ACC112 (cell line): ENCODE measurements at regions not wholly inside any gene's neighbourhood (a gene's known extent, or its start where the extent isn't known, plus 50 kb on each side); places are given as distances from the start of the nearest gene placed in this dataset.

Source experiments
- H2AFZ ChIP-seq: fragments of 200-600 bp; sonication (generic); one replicate; pipeline ENCODE4 v1.6.0; 2017; ENCODE audit warnings: antibody characterized with exemption, low read length; ENCODE audit not compliant: unreplicated experiment
- H3K27ac ChIP-seq: fragments of 200-600 bp; sonication (generic); 2 replicates; pipeline ENCODE4 v1.5.1; 2014; ENCODE audit warnings: low read depth, mild to moderate bottlenecking, antibody characterized with exemption, low read length, moderate library complexity
- H3K27me3 ChIP-seq: fragments of 200-600 bp; sonication (generic); 2 replicates; pipeline ENCODE4 v1.6.1; 2014; ENCODE audit warnings: mild to moderate bottlenecking, antibody characterized with exemption, low read length, moderate library complexity, mixed read lengths; ENCODE audit not compliant: insufficient read depth
- H3K36me3 ChIP-seq: fragments of 200-600 bp; sonication (generic); 2 replicates; pipeline ENCODE4 v1.6.1; 2016; ENCODE audit warnings: mild to moderate bottlenecking, antibody characterized with exemption, low read length, moderate library complexity, mixed read lengths; ENCODE audit not compliant: insufficient read depth
- H3K4me1 ChIP-seq: fragments of 200-600 bp; sonication (generic); one replicate; pipeline ENCODE4 v1.6.1; 2016; ENCODE audit warnings: low read length, mixed read lengths; ENCODE audit not compliant: insufficient read depth, unreplicated experiment, control insufficient read depth
- H3K4me3 ChIP-seq: fragments of 200-600 bp; sonication (generic); 2 replicates; pipeline ENCODE4 v1.5.1; 2014; ENCODE audit warnings: mild to moderate bottlenecking, low read depth, low read length
- H3K79me2 ChIP-seq: fragments of 200-600 bp; sonication (generic); one replicate; pipeline ENCODE4 v1.6.0; 2016; ENCODE audit warnings: low read length; ENCODE audit not compliant: control insufficient read depth, unreplicated experiment, insufficient read depth

DNA sequence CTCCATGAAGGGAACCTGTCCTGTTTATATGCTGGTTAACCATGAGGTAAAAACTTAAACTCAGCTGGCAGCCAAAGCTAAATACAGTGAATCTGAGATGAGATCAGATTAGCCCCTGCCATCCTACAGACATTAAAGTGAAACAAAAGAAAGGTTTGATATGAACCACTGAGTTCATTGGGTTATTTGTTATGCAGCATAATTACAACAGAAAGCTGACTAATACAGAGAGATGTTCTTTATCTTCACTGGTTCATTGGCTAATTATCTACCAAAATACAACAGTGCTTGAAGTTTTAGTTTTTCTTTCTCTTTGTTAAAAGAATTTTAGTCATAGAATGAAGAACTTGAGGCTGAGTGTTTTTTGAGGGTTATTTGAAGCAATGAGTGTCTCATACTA is 307.6 kb upstream of the FERMT1 start:
- no peaks in the 10 kb centered on the region for H3K4me1 ChIP-seq
- H3K27ac ChIP-seq = no peak overlapping the region

DNA sequence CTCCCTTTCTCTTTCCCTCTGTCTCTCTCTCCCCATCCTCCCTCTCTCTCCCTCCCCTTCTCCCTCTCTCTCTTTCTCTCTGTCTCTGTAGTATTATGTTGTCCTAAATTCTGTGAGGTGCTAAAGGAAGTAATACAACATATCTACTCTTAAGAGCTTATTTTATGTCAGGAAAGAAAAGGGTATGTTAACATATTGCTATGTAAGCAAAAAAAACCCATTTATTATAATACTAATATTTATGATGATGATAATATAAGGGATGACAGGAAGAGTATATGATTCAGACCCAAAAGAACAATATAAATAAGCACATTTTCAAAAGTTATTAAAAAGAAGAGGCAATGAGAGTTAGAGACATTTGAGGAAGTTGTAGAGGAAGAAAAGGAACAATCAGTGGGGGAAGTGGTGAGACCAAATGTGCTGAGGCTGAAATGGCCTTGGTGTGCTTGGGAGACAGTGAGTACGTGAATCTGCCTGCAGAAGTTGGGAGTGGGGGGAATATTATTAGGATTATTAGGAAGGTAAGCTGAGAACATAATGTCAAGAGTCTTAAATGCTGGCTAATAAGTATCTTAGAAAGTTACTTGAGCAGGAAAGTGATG is 303.6 kb upstream of the FERMT1 start:
- Histone ChIP-seq H3K27me3 (peaks cover 6% of the 10 kb centered on the region), H3K4me3 (no peak overlapping the region), H3K27ac (no peak overlapping the region), H3K79me2 (no peaks in the 10 kb centered on the region), H3K36me3 (no peaks in the 10 kb centered on the region), H3K4me1 (no peaks in the 10 kb centered on the region), H2AFZ (no peak overlapping the region)

More for the DNA sequence above, 307.6 kb upstream of the FERMT1 start:
- H3K79me2 ChIP-seq = no peaks in the 10 kb centered on the region
- no peaks in the 10 kb centered on the region; the same call in 1 of the 2 replicates for H3K27me3 ChIP-seq
- H3K36me3 ChIP-seq = no peaks in the 10 kb centered on the region
- H3K4me3 ChIP-seq = no peak overlapping the region
- no peak overlapping the region for H2AFZ ChIP-seq

DNA sequence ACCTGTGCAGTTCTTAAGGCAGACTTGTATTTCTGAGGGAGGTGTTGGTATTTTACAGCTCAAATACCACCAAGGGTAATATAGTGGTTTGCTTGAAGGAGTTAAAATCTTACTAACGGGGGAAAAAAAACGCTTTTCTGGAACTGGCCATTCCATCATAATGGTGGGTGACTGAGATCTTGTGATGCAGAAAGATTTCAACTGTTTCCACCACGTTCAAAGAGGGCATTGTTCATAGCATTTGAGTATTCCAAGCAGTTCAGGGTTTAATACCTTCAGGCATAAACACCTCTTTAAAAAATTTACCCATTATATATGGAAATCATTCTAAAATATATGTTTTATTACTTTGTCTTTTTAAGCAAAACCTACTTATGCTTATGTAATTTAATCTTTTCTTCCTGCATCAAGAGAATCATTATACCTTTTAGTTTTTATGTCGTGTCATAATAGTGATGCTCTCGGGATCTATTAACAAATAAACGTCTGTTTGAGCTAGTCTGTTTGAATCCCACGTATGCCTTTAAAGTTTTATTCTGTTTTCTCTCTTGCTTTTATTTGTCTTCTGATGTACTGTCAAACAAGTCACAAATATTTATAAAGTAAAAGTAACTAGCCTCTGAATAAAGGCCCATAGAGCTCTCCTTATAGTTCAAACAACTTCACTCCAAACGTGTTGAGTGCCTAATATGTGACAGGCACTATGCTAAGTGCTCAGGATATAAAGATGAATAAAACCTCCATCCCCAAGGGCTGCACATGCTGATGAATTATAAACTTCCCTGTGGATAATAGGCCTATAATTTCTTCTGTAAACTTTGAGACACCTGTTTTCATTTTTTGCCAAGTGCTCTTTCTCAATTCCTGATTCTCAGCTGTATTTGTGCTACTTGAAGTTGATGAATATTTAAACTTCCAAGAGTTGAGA is 298.8 kb upstream of the FERMT1 start:
- no peaks in the 10 kb centered on the region for H3K36me3 ChIP-seq
- H3K4me1 ChIP-seq = no peaks in the 10 kb centered on the region
- no peak overlapping the region for H3K4me3 ChIP-seq
- no peak overlapping the region for H2AFZ ChIP-seq
- H3K27me3 ChIP-seq = peaks cover 10% of the 10 kb centered on the region
- no peak overlapping the region for H3K27ac ChIP-seq
- no peaks in the 10 kb centered on the region for H3K79me2 ChIP-seq

DNA sequence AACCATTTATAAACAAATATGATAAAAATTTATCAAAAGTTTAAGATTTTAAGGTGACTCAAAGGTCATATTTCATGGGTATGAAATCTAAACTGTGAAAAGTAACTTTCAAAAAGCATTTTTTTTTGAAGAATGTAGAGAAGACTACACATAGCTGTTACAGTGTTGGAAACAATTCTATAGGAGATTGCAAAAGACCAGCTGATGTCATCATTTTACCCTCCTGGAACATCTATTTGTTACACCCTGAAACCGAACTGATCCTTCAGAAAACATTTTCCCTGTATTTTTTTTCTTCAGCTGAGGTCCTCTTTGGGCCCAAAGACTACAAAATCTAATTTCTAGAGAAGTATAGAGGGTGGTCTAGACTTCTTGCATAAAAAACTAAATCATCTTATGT is 297.5 kb upstream of the FERMT1 start:
- peaks cover 10% of the 10 kb centered on the region for H3K27me3 ChIP-seq
- H3K36me3 ChIP-seq = no peaks in the 10 kb centered on the region
- no peaks in the 10 kb centered on the region for H3K4me1 ChIP-seq
- H3K79me2 ChIP-seq = no peaks in the 10 kb centered on the region
- H3K27ac ChIP-seq = no peak overlapping the region
- no peak overlapping the region for H3K4me3 ChIP-seq
- H2AFZ ChIP-seq = no peak overlapping the region

DNA sequence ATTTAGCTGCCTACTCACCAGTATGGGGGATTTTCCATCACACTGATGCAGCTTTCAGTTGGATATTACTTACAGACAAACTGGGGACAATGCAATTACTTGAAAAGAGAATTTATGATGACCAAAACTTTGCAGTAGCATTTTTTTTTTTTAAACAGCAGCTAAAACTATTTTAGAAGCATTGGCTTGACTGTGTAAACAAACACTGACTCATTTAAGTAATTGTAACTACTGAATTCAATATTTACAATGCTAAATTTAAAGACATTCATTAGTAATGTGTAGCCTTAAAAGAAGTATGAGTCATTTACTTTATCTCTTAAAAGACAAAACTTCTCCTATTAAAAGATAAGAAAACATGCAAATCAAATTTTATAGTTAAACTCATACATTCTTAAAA is 295.9 kb upstream of the FERMT1 start:
- Histone ChIP-seq H3K27ac (no peak overlapping the region), H3K27me3 (peaks cover 10% of the 10 kb centered on the region), H3K79me2 (no peaks in the 10 kb centered on the region), H3K4me1 (no peaks in the 10 kb centered on the region), H2AFZ (no peak overlapping the region), H3K4me3 (no peak overlapping the region), H3K36me3 (no peaks in the 10 kb centered on the region)

DNA sequence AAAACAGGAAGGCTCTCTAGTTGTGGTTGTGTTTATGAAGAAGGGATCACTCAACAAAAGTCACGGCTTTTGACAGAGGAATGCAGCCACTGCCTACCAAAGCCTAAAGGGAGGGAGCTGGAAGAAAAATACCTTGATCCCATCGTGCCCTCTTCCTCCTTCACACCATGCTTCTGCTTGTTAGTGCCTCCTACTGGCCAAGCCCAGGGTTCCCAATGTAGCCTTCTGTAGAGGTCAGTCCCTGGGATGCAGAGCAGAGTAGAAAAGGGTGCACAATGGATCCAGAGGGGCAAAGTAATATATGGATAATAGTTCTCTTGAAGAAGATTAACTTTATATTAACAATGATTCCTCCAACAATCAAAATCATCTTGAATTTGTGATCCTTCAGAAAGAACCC is 293.5 kb upstream of the FERMT1 start:
- no peaks in the 10 kb centered on the region for H3K36me3 ChIP-seq
- no peak overlapping the region for H3K27ac ChIP-seq
- H3K27me3 ChIP-seq = peaks cover 4% of the 10 kb centered on the region; the same call in 1 of the 2 replicates
- H2AFZ ChIP-seq = no peak overlapping the region
- H3K4me1 ChIP-seq = no peaks in the 10 kb centered on the region
- H3K79me2 ChIP-seq = no peaks in the 10 kb centered on the region
- no peak overlapping the region for H3K4me3 ChIP-seq

DNA sequence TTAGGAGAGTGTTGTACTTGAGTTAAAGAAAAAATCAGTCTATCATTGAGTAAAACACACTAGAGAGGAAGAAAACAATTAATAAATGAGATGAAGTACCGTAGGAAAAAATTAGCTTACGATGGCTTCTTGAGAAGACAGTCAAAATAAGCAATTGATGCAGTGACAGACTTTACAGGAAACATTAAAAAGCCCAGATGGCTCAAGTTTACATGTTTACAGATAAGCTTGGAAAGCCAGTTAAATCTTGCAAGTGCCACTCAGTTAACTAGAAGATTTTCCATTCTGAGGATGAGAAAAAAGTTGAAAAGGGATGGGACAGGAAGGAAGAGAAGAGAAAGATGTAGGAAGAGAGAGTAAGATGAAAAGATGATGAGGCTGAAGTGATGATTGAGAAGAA is 288.8 kb upstream of the FERMT1 start:
- H2AFZ ChIP-seq = no peak overlapping the region
- H3K27ac ChIP-seq = no peak overlapping the region

DNA sequence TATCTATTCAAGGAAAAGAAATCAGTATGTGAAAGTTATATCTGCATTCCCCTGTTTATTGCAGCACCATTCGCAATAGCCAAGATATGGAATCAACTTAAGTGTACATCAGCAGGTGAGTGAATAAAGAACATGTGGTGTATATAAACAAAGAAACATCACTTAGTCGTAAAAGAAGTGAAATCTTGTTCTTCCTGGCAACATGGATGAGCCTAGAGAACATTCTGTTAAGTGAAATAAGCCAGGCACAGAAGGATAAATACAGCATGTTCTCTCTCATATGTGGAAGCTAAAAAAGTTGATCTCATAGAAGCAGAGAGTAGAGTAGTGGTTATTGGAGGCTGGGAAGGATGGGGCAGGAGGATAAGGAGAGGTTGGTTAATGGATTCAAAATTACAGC is 287.9 kb upstream of the FERMT1 start:
- Histone ChIP-seq H3K4me1 (no peaks in the 10 kb centered on the region), H3K27ac (no peak overlapping the region), H3K4me3 (no peak overlapping the region), H3K36me3 (no peaks in the 10 kb centered on the region), H3K27me3 (no peaks in the 10 kb centered on the region), H2AFZ (no peak overlapping the region), H3K79me2 (no peaks in the 10 kb centered on the region)

More for the DNA sequence above, 288.8 kb upstream of the FERMT1 start:
- H3K4me1 ChIP-seq = no peaks in the 10 kb centered on the region
- no peaks in the 10 kb centered on the region for H3K79me2 ChIP-seq
- no peaks in the 10 kb centered on the region for H3K27me3 ChIP-seq
- H3K36me3 ChIP-seq = no peaks in the 10 kb centered on the region
- no peak overlapping the region for H3K4me3 ChIP-seq

DNA sequence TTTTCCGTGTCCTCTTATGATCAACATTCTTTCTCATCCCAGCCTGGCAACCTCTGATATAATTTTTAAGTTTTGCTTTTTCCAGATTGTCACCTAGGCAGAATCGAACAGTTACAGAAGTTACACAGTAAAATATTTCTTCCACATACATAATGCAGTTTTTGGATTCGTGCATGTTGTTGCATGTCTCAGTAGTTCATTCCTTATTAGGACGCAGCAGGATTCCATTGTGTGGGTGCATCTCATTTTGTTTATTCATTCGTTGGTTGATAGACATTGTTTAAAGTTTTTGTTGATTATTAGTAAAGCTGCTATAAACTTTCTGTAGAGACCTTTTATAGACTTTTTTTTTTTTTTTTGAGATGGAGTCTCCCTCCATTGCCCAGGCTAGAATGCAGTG is 284.3 kb upstream of the FERMT1 start:
- no peaks in the 10 kb centered on the region for H3K27me3 ChIP-seq
- no peak overlapping the region for H3K4me3 ChIP-seq
- no peaks in the 10 kb centered on the region for H3K79me2 ChIP-seq

DNA sequence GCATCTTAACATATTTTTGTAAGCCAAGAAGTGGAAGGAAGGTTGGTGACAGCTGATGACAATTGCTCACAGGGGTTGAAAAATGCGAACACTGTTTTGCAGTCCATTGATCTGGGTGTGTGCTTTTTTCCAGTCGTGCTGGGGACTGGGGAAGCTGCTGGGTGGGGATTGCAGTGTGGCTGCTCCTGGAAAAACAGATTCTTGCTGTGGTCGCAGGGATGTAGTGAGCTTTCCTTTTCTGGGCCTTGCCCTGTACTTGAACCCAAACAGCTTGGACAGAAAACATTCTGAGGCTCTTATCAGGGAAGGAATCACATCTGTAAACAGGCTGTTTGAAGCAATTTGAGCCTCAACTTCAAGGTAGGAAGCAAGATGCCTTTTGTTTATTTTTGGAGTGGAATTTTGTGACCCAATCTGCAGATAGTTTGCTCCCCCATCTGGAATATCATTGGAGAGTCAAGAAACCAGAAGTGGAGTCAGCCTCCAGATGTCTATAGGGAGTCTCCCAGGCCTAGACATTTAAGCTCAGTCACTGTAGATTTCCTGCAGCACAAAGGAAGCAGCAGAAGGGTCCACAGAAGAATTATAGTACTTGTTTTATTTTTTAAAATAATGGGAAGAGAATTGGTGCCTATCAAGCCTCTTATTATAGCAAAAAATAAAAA is 279.2 kb upstream of the FERMT1 start:
- no peak overlapping the region for H2AFZ ChIP-seq

More for the DNA sequence above, 284.3 kb upstream of the FERMT1 start:
- no peak overlapping the region for H3K27ac ChIP-seq
- no peaks in the 10 kb centered on the region for H3K36me3 ChIP-seq
- no peak overlapping the region for H2AFZ ChIP-seq
- H3K4me1 ChIP-seq = no peaks in the 10 kb centered on the region

More for the DNA sequence above, 279.2 kb upstream of the FERMT1 start:
- Histone ChIP-seq H3K36me3 (no peaks in the 10 kb centered on the region), H3K79me2 (no peaks in the 10 kb centered on the region), H3K27ac (no peak overlapping the region), H3K4me1 (no peaks in the 10 kb centered on the region), H3K4me3 (no peak overlapping the region), H3K27me3 (0 out of 2 replicates have a peak, but pooled peaks cover 4% of the 10 kb centered on the region)
